ENCODE measurements at regions not wholly inside any gene's neighbourhood (a gene's known extent, or its start where the extent isn't known, plus 50 kb on each side); places are given as distances from the start of the nearest gene placed in this dataset.

- Histone ChIP-seq H3K9me3 (ENCODE audit: low read length) (peaks cover 4% of the 10 kb centered on the region; the same call in 1 of the 2 replicates), H3K4me1 (ENCODE audit: low read length) (peaks cover 37% of the 10 kb centered on the region), H3K9ac (ENCODE audit: low read length) (peak overlapping the region; percentile 40), H3K4me2 (ENCODE audit: low read depth, low read length, poor library complexity, severe bottlenecking) (peak overlapping the region; percentile 10), H3K27me3 (ENCODE audit: low read length) (no peaks in the 10 kb centered on the region; the same call in 1 of the 2 replicates), H3K27ac (ENCODE audit: low read length) (no peak overlapping the region), H2AFZ (ENCODE audit: low read length) (no peak overlapping the region), H3K4me3 (ENCODE audit: low read length) (no peak overlapping the region), H4K20me1 (ENCODE audit: insufficient read depth, low read depth, low read length) (no peaks in the 10 kb centered on the region), H3K79me2 (ENCODE audit: low read length) (no peaks in the 10 kb centered on the region), H3K36me3 (ENCODE audit: insufficient read depth, low read length) (no peaks in the 10 kb centered on the region; the same call in 1 of the 2 replicates), H3K9me2 (replicated peaks; ENCODE audit: insufficient read depth, low read length) (no peaks in the 10 kb centered on the region)
- no peak for DNase-seq
Measured at GRCh38 chr1:5273280-5274003, 619.0 kb downstream of the AJAP1 start.

- H3K9ac ChIP-seq (ENCODE audit: low read length), result no peak overlapping the region
- peaks cover 2% of the 10 kb centered on the region; the same call in 1 of the 2 replicates for H3K27me3 ChIP-seq (ENCODE audit: low read length)
- no peak overlapping the region for H2AFZ ChIP-seq (ENCODE audit: low read length)
- H3K9me2 ChIP-seq (replicated peaks; ENCODE audit: insufficient read depth, low read length), result no peaks in the 10 kb centered on the region
- no peak overlapping the region for H3K4me3 ChIP-seq (ENCODE audit: low read length)
- H3K4me2 ChIP-seq (ENCODE audit: low read depth, low read length, poor library complexity, severe bottlenecking), result no peak overlapping the region
- no peak for DNase-seq
- peaks cover 4% of the 10 kb centered on the region; the same call in 1 of the 2 replicates for H3K9me3 ChIP-seq (ENCODE audit: low read length)
- no peak overlapping the region for H3K27ac ChIP-seq (ENCODE audit: low read length)
- no peaks in the 10 kb centered on the region for H3K79me2 ChIP-seq (ENCODE audit: low read length)
- no peaks in the 10 kb centered on the region for H4K20me1 ChIP-seq (ENCODE audit: insufficient read depth, low read depth, low read length)
- H3K36me3 ChIP-seq (ENCODE audit: insufficient read depth, low read length), result no peaks in the 10 kb centered on the region; the same call in 1 of the 2 replicates
- H3K4me1 ChIP-seq (ENCODE audit: low read length), result peaks cover 48% of the 10 kb centered on the region
Measured at GRCh38 chr1:5272325-5272724, 617.9 kb downstream of the AJAP1 start.

- Histone ChIP-seq H3K9ac (ENCODE audit: low read length) (no peak overlapping the region), H3K9me3 (ENCODE audit: low read length) (peaks cover 4% of the 10 kb centered on the region; the same call in 1 of the 2 replicates), H2AFZ (ENCODE audit: low read length) (no peak overlapping the region), H3K4me3 (ENCODE audit: low read length) (no peak overlapping the region), H3K27me3 (ENCODE audit: low read length) (peaks cover 2% of the 10 kb centered on the region; the same call in 1 of the 2 replicates), H3K27ac (ENCODE audit: low read length) (no peak overlapping the region), H4K20me1 (ENCODE audit: insufficient read depth, low read depth, low read length) (no peaks in the 10 kb centered on the region), H3K4me2 (ENCODE audit: low read depth, low read length, poor library complexity, severe bottlenecking) (no peak overlapping the region), H3K79me2 (ENCODE audit: low read length) (no peaks in the 10 kb centered on the region), H3K9me2 (replicated peaks; ENCODE audit: insufficient read depth, low read length) (no peaks in the 10 kb centered on the region), H3K4me1 (ENCODE audit: low read length) (peaks cover 53% of the 10 kb centered on the region), H3K36me3 (ENCODE audit: insufficient read depth, low read length) (no peaks in the 10 kb centered on the region; the same call in 1 of the 2 replicates)
- no peak for DNase-seq
Measured at GRCh38 chr1:5271264-5271663, 616.9 kb downstream of the AJAP1 start.

GRCh38 chr1:5269901-5270300 lies 615.5 kb downstream of the AJAP1 start:
- no peak overlapping the region for H2AFZ ChIP-seq (ENCODE audit: low read length)
- no peak overlapping the region for H3K4me3 ChIP-seq (ENCODE audit: low read length)
- no peaks in the 10 kb centered on the region for H4K20me1 ChIP-seq (ENCODE audit: insufficient read depth, low read depth, low read length)
- H3K9me3 ChIP-seq (ENCODE audit: low read length), result peaks cover 4% of the 10 kb centered on the region; the same call in 1 of the 2 replicates
- H3K36me3 ChIP-seq (ENCODE audit: insufficient read depth, low read length), result no peaks in the 10 kb centered on the region; the same call in 1 of the 2 replicates
- no peak overlapping the region for H3K4me2 ChIP-seq (ENCODE audit: low read depth, low read length, poor library complexity, severe bottlenecking)
- peaks cover 2% of the 10 kb centered on the region; the same call in 1 of the 2 replicates for H3K27me3 ChIP-seq (ENCODE audit: low read length)
- no peaks in the 10 kb centered on the region for H3K79me2 ChIP-seq (ENCODE audit: low read length)
- H3K9ac ChIP-seq (ENCODE audit: low read length), result no peak overlapping the region
- no peak for DNase-seq
- H3K4me1 ChIP-seq (ENCODE audit: low read length), result peaks cover 50% of the 10 kb centered on the region
- no peaks in the 10 kb centered on the region for H3K9me2 ChIP-seq (replicated peaks; ENCODE audit: insufficient read depth, low read length)
- H3K27ac ChIP-seq (ENCODE audit: low read length), result no peak overlapping the region

GRCh38 chr1:5267603-5268235 lies 613.3 kb downstream of the AJAP1 start:
- Histone ChIP-seq H3K4me1 (ENCODE audit: low read length) (peaks cover 29% of the 10 kb centered on the region), H3K27me3 (ENCODE audit: low read length) (peaks cover 2% of the 10 kb centered on the region; the same call in 1 of the 2 replicates), H3K4me2 (ENCODE audit: low read depth, low read length, poor library complexity, severe bottlenecking) (peak overlapping the region; percentile 64), H3K27ac (ENCODE audit: low read length) (peak overlapping the region; percentile 36; the same call in 1 of the 2 replicates), H2AFZ (ENCODE audit: low read length) (no peak overlapping the region), H3K9me3 (ENCODE audit: low read length) (peaks cover 4% of the 10 kb centered on the region; the same call in 1 of the 2 replicates), H4K20me1 (ENCODE audit: insufficient read depth, low read depth, low read length) (no peaks in the 10 kb centered on the region), H3K36me3 (ENCODE audit: insufficient read depth, low read length) (no peaks in the 10 kb centered on the region; the same call in 1 of the 2 replicates), H3K9me2 (replicated peaks; ENCODE audit: insufficient read depth, low read length) (no peaks in the 10 kb centered on the region), H3K4me3 (ENCODE audit: low read length) (peak overlapping the region; percentile 38; the same call in 1 of the 2 replicates), H3K79me2 (ENCODE audit: low read length) (no peaks in the 10 kb centered on the region), H3K9ac (ENCODE audit: low read length) (peak overlapping the region; percentile 48)
- DNase-seq, result peak; percentile 80

- H3K79me2 ChIP-seq (ENCODE audit: low read length), result no peaks in the 10 kb centered on the region
- peaks cover 2% of the 10 kb centered on the region; the same call in 1 of the 2 replicates for H3K27me3 ChIP-seq (ENCODE audit: low read length)
- no peak overlapping the region for H3K27ac ChIP-seq (ENCODE audit: low read length)
- H3K36me3 ChIP-seq (ENCODE audit: insufficient read depth, low read length), result no peaks in the 10 kb centered on the region; the same call in 1 of the 2 replicates
- H3K4me1 ChIP-seq (ENCODE audit: low read length), result peaks cover 29% of the 10 kb centered on the region
- no peaks in the 10 kb centered on the region for H3K9me2 ChIP-seq (replicated peaks; ENCODE audit: insufficient read depth, low read length)
- H3K4me2 ChIP-seq (ENCODE audit: low read depth, low read length, poor library complexity, severe bottlenecking), result no peak overlapping the region
- H2AFZ ChIP-seq (ENCODE audit: low read length), result no peak overlapping the region
- H3K4me3 ChIP-seq (ENCODE audit: low read length), result no peak overlapping the region
- peaks cover 4% of the 10 kb centered on the region; the same call in 1 of the 2 replicates for H3K9me3 ChIP-seq (ENCODE audit: low read length)
- no peak for DNase-seq
- no peaks in the 10 kb centered on the region for H4K20me1 ChIP-seq (ENCODE audit: insufficient read depth, low read depth, low read length)
- H3K9ac ChIP-seq (ENCODE audit: low read length), result no peak overlapping the region
Measured at GRCh38 chr1:5265438-5266075, 611.1 kb downstream of the AJAP1 start.

- peaks cover 4% of the 10 kb centered on the region; the same call in 1 of the 2 replicates for H3K9me3 ChIP-seq (ENCODE audit: low read length)
- H3K4me3 ChIP-seq (ENCODE audit: low read length), result no peak overlapping the region
- no peaks in the 10 kb centered on the region for H3K9me2 ChIP-seq (replicated peaks; ENCODE audit: insufficient read depth, low read length)
- H3K9ac ChIP-seq (ENCODE audit: low read length), result no peak overlapping the region
- no peaks in the 10 kb centered on the region; the same call in 1 of the 2 replicates for H3K36me3 ChIP-seq (ENCODE audit: insufficient read depth, low read length)
- H4K20me1 ChIP-seq (ENCODE audit: insufficient read depth, low read depth, low read length), result no peaks in the 10 kb centered on the region
- H3K27ac ChIP-seq (ENCODE audit: low read length), result no peak overlapping the region
- no peaks in the 10 kb centered on the region for H3K79me2 ChIP-seq (ENCODE audit: low read length)
- peaks cover 2% of the 10 kb centered on the region; the same call in 1 of the 2 replicates for H3K27me3 ChIP-seq (ENCODE audit: low read length)
- no peak overlapping the region for H3K4me2 ChIP-seq (ENCODE audit: low read depth, low read length, poor library complexity, severe bottlenecking)
- H2AFZ ChIP-seq (ENCODE audit: low read length), result no peak overlapping the region
- peaks cover 29% of the 10 kb centered on the region for H3K4me1 ChIP-seq (ENCODE audit: low read length)
- no peak for DNase-seq
Measured at GRCh38 chr1:5264476-5264875, 610.1 kb downstream of the AJAP1 start.

Data from Karpas-422 (cell line).